Kidney tubule cell (primary cell): ENCODE measurements at regions not wholly inside any gene's neighbourhood (a gene's known extent, or its start where the extent isn't known, plus 50 kb on each side); places are given as distances from the start of the nearest gene placed in this dataset.
"Not testable (repeated sequence)": the region's sequence is repeated elsewhere in the genome, so short reads cannot be mapped to it uniquely, and the experiment has no call there.

Source experiments
- DNase-seq: peaks from one replicate; pipeline ENCODE4 v3.0.0-alpha.2; 2018; ENCODE audit warnings: low spot score

- DNase-seq: not testable (repeated sequence)
Observed at GRCh38 chr14:89660625-89661233, 243.7 kb upstream of the FOXN3 start.

DNA sequence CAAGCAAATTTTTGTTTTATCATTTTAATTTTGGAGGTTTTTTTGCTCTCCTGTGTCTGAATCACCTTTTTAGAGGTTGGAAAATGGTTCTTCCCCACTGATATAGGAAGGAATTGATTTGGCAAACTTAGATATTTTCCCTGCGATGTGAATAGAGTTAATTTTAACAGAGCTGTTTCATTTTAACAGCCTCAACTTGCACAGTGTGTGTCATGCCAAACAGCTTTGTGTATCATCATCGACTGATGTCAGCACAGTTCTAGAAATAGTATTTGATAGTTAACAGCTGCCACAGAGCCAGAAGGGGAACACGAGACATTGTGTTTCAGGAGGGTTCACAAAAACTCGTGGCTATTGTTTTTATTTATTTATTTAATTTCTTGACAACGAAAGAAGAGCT lies 243.1 kb upstream of the FOXN3 start:
- DNase-seq: peak; percentile 39

DNA sequence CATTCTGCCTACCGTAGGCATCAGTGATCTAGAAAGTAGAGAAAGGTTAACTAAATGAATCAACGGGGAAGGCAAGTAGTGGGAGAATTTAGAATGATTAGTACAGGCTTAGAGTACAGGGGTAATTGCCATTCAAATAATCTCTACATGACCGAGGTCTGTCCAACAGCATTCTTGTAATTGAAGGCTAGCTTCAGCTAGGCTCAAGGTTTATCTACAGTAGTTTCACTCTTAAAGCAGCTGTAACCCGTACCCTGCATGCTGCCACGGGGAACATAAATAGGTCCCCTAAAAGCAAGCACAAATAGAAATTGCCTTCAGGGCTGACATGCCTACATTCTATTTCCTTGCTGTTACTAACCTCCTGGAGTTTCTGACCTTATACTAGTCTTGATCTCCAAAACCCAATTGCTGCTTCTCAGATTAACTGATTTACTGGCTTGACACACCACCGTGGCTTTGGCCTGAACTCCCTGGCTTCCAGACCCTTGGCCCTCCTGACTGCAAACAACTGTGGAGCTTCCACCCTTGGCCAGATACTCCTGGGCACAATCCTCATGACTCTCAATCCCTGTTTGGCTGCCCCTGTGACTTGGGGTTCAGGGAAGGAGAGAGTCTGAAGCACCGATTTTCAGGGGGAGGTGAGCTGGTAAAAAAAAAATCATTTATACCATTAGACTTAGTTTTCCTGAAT lies 242.1 kb upstream of the FOXN3 start:
- no peak for DNase-seq

GRCh38 chr14:89657014-89657413 lies 240.0 kb upstream of the FOXN3 start:
- DNase-seq: no peak

DNA sequence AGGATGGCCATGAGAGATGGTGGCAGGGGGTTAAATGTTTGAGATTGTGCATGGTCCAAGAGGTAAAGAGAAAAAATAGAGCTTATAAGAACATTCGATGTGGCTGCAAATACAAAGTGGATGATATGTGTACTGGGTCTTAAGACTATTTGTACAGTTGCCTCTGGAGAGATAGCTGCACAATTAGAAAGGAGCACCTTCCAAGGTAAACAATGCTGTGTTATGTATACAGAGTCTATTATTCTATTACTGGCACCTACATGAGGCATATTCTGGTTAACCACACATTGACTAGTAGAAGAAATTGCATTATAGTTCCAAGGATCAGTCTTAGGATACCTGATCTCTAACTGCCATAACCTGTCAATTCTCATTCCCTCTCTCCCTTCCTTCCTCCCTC lies 238.0 kb upstream of the FOXN3 start:
- no peak for DNase-seq

GRCh38 chr14:89652352-89652751 lies 235.3 kb upstream of the FOXN3 start:
- no peak for DNase-seq

GRCh38 chr14:89651805-89652204 lies 234.8 kb upstream of the FOXN3 start:
- DNase-seq: no peak

- no peak for DNase-seq
Observed at GRCh38 chr14:89650077-89650978, 233.3 kb upstream of the FOXN3 start.

GRCh38 chr14:89649451-89650075 lies 232.5 kb upstream of the FOXN3 start:
- DNase-seq: no peak

GRCh38 chr14:89648924-89649323 lies 231.9 kb upstream of the FOXN3 start:
- no peak for DNase-seq

GRCh38 chr14:89648510-89648909 lies 231.5 kb upstream of the FOXN3 start:
- DNase-seq: no peak

GRCh38 chr14:89646971-89647370 lies 229.9 kb upstream of the FOXN3 start:
- no peak for DNase-seq

GRCh38 chr14:89644641-89645040 lies 227.6 kb upstream of the FOXN3 start:
- DNase-seq: no peak

- no peak for DNase-seq
Observed at GRCh38 chr14:89641495-89642175, 224.6 kb upstream of the FOXN3 start.

- no peak for DNase-seq
Observed at GRCh38 chr14:89640141-89640540, 223.1 kb upstream of the FOXN3 start.

GRCh38 chr14:89639687-89640086 lies 222.7 kb upstream of the FOXN3 start:
- DNase-seq: no peak

DNA sequence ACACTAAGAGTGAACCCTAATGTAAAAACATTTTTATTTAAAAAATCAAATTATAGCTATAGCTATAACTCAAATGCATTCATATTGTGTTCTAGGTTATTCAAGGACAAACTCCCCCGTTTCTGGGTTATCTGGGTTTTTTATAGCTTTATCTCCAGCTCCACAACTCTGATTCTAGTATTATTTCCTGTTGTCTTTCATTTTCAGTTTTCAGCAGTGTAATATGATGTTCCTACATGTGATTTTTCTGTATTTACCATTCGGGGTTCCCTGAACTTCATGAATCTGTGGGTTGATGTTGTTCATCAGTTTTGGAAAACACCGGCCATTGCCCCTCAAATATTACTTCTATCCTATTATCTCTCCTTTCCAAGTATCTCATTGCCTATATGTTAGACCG lies 221.9 kb upstream of the FOXN3 start:
- DNase-seq: no peak

- no peak for DNase-seq
Observed at GRCh38 chr14:89637581-89637980, 220.5 kb upstream of the FOXN3 start.

DNA sequence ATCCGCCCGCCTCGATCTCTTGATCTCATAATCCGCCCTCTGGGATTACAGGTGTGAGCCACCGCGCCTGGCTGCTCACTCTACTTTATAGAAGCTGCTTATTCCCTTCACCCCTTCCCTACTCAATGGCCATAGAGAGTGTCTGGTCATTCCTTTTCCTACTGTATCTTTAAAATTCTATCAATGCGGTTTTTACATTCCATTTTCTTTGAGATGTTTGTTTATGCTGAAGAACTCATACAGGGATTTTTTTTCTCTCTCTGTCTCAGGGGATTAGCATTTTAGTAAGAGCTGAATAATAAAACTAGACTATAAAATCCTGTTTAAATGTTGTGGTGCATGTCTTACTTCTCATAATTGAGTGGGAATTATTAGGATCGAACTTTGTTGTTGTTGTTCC lies 218.6 kb upstream of the FOXN3 start:
- no peak for DNase-seq

DNA sequence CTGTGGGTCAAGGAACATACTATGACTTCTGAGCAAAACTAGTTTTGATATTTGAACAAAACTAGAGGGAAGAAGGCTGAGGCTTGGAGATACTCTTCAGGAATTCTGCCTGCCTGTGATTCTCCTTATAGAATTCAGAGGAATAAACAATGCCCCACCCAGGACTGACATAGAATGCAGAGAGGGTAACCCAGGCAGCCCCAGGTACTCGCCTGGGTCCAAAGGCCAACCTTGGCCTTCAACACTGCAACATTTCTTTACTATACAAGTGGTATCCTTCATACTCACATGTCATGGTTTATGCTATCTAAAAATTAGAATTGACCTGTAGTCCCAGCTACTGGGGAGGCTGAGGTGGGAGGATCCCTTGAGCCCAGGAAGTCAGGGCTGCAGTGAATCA lies 217.0 kb upstream of the FOXN3 start:
- no peak for DNase-seq

GRCh38 chr14:89630101-89630829 lies 213.2 kb upstream of the FOXN3 start:
- peak; percentile 47 for DNase-seq
